IPS-NIHi11 (cell line): ENCODE measurements at regions not wholly inside any gene's neighbourhood (a gene's known extent, or its start where the extent isn't known, plus 50 kb on each side); places are given as distances from the start of the nearest gene placed in this dataset.

Experiments used
- DNase-seq: peaks from one replicate; pipeline ENCODE4 v3.0.0; 2012; ENCODE audit warnings: mixed read lengths, low spot score

DNA sequence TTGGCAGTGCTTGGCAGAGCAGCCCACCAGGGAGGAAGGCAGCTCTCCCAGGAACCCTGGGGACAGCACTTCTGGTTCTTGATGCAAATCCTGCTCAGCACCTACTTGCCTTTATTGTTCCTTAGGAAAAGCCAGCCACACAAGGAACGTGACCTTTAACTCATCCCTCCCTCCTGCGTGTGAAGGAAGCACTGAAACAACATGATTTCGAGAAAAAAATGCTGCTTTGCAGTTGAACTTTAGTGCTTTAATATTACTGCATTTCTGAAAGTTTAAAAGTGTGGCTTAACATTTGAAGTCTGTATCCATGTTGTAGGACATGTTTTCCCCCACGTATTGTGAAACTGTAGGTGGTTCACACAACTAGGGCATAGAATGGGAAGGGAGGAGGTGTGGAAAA, 50.4 kb upstream of the CTNNB1 start:
- DNase-seq, result no peak
